Thymus (tissue), 11 donors: ENCODE measurements at regions not wholly inside any gene's neighbourhood (a gene's known extent, or its start where the extent isn't known, plus 50 kb on each side); places are given as distances from the start of the nearest gene placed in this dataset.
"Not testable (repeated sequence)": the region's sequence is repeated elsewhere in the genome, so short reads cannot be mapped to it uniquely, and the experiment has no call there.

Source experiments
- DNase-seq, 9 donors: peaks; one replicate each; pipeline ENCODE4 v3.0.0-alpha.2; 2013; ENCODE audit warnings: low spot score in 9 of 9, low read depth in 6 of 9, missing footprints in 1 of 9
- H3K27ac ChIP-seq, 2 donors: one replicate each; pipeline ENCODE4 v1.5.1; 2013; ENCODE audit warnings: control low read depth in 1 of 2, low read depth in 1 of 2, low read length in 1 of 2, mild to moderate bottlenecking in 1 of 2, moderate library complexity in 1 of 2
- H3K27me3 ChIP-seq, 2 donors: one replicate each; pipeline ENCODE4 v1.5.1; 2013; ENCODE audit warnings: low read length in 1 of 2; ENCODE audit not compliant: control insufficient read depth in 2 of 2, insufficient read depth in 1 of 2
- H3K36me3 ChIP-seq, 2 donors: one replicate each; pipeline ENCODE4 v1.5.1; 2013; ENCODE audit warnings: low read length in 1 of 2, mild to moderate bottlenecking in 1 of 2, moderate library complexity in 1 of 2; ENCODE audit not compliant: control insufficient read depth in 2 of 2, insufficient read depth in 2 of 2
- H3K4me1 ChIP-seq, 2 donors: one replicate each; pipeline ENCODE4 v1.5.1; 2013; ENCODE audit warnings: low read length in 2 of 2; ENCODE audit not compliant: control insufficient read depth in 2 of 2, insufficient read depth in 2 of 2
- H3K4me3 ChIP-seq, 2 donors: one replicate each; pipeline ENCODE4 v1.5.1; 2013; ENCODE audit warnings: low read length in 2 of 2, control low read depth in 1 of 2, mild to moderate bottlenecking in 1 of 2
- H3K9me3 ChIP-seq, 2 donors: one replicate each; pipeline ENCODE4 v1.5.1; 2013; ENCODE audit warnings: low read length in 1 of 2, mild to moderate bottlenecking in 1 of 2; ENCODE audit not compliant: control insufficient read depth in 2 of 2, insufficient read depth in 1 of 2
- WGBS: extraction: QIAGEN DNeasy Blood & Tissue Kit; methylation state at CpG from one replicate; pipeline ENCODE4 v1.1.7; 2013; 5-methylcytosine and 5-hydroxymethylcytosine counted together
- donor health status: healthy.

- DNase-seq = no peak
- Histone ChIP-seq H3K4me1 (no peaks in the 10 kb centered on the region), H3K9me3 (no peaks in the 10 kb centered on the region), H3K36me3 (no peaks in the 10 kb centered on the region), H3K27me3 (no peaks in the 10 kb centered on the region), H3K27ac (no peak overlapping the region), H3K4me3 (no peak overlapping the region)
- 96% methylated on average over 6 of the region's 6 CpGs for WGBS
These were observed 154.5 kb downstream of the MYCN start for GRCh38 chr2:16094811-16095210.

DNA sequence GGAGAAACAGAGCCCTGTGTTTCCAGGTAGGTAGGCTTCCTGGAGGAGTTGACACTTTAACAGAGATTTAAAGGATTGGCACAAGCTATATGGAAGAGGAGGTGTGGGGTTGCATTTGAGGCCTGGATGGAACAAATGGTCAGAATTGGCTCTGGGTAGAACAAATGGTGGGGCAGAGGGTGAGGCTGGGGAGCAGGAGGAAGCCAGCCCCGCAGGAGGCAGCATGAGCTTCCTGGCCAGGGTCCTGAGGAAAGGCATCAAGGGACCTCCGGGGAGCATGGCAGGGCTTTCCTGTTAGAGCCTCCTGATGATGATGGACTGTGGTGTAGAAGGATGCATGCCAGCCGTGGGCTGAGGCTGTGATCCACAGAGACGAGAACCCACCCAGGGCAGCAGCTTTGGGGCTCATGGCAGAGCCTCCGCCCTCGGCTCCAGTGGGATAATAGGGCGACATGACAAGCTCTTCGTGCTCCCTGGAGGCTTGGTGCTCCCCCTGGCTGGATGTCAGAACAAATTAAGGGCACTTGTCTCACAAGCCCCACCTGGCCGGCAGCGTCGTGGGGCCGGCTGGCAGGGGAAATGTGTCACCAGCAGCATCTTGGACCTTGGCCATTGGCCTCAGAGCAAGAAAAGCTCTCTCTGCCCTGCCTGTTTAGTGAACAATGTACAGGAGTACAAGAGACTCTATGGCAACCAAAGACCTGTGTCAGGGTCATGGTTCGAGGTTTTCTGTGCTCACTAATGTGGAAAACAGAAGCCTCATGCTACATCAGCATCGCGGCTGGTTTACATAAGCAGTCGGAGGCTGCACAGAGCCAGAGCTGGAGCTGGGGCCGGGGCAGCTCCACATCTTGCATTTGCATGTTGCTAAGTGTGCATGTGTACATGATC is 153.5 kb downstream of the MYCN start:
- no peak for DNase-seq
- Histone ChIP-seq H3K4me3 (no peak overlapping the region), H3K27ac (no peak overlapping the region), H3K4me1 (no peaks in the 10 kb centered on the region), H3K27me3 (no peaks in the 10 kb centered on the region), H3K9me3 (no peaks in the 10 kb centered on the region), H3K36me3 (no peaks in the 10 kb centered on the region)
- WGBS = 92% methylated on average over 17 of the region's 17 CpGs

DNA sequence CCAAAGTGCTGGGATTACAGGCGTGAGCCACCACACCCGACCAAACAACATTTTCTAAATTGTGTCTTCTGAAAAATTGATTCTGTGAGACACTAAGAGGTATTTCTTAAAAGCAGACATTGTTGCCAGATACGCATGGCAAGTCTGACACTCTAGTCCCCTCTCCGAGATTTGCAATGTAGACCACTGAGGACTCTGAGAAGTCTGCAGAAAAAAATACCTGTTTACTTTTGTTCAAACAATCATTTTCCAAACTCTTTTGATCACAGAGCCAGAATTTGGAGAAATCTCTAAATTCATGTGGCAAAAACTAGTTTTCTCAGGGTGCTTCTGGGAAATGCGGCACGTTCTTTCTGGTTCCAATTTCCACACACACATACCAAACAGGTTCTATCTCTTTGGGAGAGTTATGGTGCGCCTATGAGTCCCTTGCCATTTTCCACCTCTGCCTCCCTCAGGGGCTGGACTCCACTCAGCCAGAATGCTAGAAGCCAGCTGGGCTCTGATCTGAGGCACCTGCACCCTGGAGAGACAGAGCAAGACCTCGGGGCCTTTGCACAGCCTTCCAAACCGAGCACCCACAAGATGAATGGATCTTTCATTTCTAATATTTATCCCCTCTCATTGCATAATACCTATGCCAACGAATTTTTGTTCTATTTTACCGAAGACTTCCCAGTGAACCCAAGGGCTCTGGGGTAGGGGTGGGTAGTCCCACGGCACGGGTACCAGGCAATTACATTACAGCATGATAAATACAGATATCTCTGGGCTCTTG is 152.7 kb downstream of the MYCN start:
- Histone ChIP-seq H3K9me3 (no peaks in the 10 kb centered on the region), H3K4me1 (no peaks in the 10 kb centered on the region), H3K27me3 (no peaks in the 10 kb centered on the region), H3K27ac (no peak overlapping the region), H3K4me3 (no peak overlapping the region), H3K36me3 (no peaks in the 10 kb centered on the region)
- WGBS = 96% methylated on average over 13 of the region's 13 CpGs
- DNase-seq = no peak

DNA sequence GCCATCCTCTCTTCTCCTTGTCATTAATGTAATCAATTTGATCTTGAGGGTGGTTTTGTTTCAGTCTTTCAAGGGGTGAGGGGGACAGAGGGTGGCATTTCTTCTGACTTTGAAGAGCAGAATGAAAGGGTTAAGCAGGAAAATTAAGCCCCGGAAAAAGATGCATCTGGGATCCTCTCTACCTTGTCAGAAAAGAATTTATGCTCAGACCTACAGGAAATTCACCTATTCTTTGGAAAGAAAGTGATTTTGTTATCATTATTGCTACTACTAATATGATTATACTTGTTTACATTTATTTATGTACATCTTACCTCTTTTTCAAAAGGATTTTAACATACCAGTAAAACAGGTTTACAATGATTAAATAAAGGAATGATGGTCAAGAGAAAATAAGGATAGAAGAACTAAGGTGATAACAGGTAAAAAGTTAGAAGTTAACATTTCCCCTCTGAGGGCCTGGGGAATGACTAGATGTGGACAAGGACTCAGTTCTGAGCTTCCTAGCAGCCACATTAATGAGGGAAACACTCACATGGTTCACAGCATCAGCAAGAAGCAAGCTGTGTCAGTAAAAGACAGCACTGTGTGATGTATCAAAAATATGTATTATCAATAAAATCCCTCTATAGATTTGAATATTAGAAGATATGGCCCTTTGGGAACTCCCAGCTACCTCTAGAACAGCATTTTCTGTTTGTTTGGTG is 151.4 kb downstream of the MYCN start:
- Histone ChIP-seq H3K27ac (no peak overlapping the region), H3K4me1 (no peaks in the 10 kb centered on the region), H3K36me3 (no peaks in the 10 kb centered on the region), H3K9me3 (no peaks in the 10 kb centered on the region), H3K4me3 (no peak overlapping the region), H3K27me3 (no peaks in the 10 kb centered on the region)
- WGBS = 94% methylated on average over 1 of the region's 1 CpG
- no peak for DNase-seq

- no peaks in the 10 kb centered on the region for H3K4me1 ChIP-seq
- WGBS = 94% methylated on average over 15 of the region's 15 CpGs
- H3K36me3 ChIP-seq = no peaks in the 10 kb centered on the region
- H3K9me3 ChIP-seq = no peaks in the 10 kb centered on the region
- no peaks in the 10 kb centered on the region for H3K27me3 ChIP-seq
- no peak overlapping the region for H3K27ac ChIP-seq
- DNase-seq = no peak
- no peak overlapping the region for H3K4me3 ChIP-seq
These were observed 150.6 kb downstream of the MYCN start for GRCh38 chr2:16090650-16091575.

- H3K4me1 ChIP-seq, H3K36me3 ChIP-seq, H3K9me3 ChIP-seq, DNase-seq, H3K27me3 ChIP-seq, H3K4me3 ChIP-seq, H3K27ac ChIP-seq: not testable (repeated sequence)
- WGBS = 91% methylated on average over 7 of the region's 7 CpGs
These were observed 149.1 kb downstream of the MYCN start for GRCh38 chr2:16089491-16089890.

GRCh38 chr2:16088802-16089112 is 148.4 kb downstream of the MYCN start:
- no peaks in the 10 kb centered on the region for H3K27me3 ChIP-seq
- H3K36me3 ChIP-seq = no peaks in the 10 kb centered on the region
- no peak for DNase-seq
- H3K27ac ChIP-seq = no peak overlapping the region
- no peaks in the 10 kb centered on the region for H3K9me3 ChIP-seq
- 86% methylated on average over 3 of the region's 3 CpGs for WGBS
- H3K4me3 ChIP-seq = no peak overlapping the region
- H3K4me1 ChIP-seq = no peaks in the 10 kb centered on the region

GRCh38 chr2:16088035-16088801 is 147.9 kb downstream of the MYCN start:
- Histone ChIP-seq H3K4me3 (no peak overlapping the region), H3K4me1 (no peaks in the 10 kb centered on the region), H3K27me3 (no peaks in the 10 kb centered on the region), H3K36me3 (no peaks in the 10 kb centered on the region), H3K9me3 (no peaks in the 10 kb centered on the region), H3K27ac (no peak overlapping the region)
- 40% methylated on average over 10 of the region's 10 CpGs for WGBS
- no peak for DNase-seq
